ENCODE measurements at regions not wholly inside any gene's neighbourhood (a gene's known extent, or its start where the extent isn't known, plus 50 kb on each side); places are given as distances from the start of the nearest gene placed in this dataset.

DNA sequence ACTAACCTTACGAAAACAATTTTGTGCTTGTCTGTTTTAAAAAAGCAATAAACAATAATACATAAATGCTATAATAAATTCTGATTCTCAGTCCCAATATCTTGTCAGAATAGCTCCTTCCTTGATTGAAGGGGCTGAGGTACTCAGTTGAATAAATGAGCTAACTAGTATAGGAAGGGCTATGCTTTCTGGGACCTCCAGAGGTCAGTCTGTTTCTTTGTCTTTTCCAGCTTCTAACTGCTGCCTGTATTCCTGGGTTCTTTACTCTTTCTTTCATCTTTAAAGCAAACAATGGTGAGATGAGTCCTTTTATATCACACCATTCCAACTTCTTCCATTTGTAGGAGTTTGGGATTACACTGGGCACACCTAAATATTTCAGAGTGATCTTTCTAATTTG lies 1297.0 kb upstream of the ATXN8OS start:
- TF ChIP-seq CTCF (IDR thresholded peaks at IDR 0.05) = no peak
- no peak for TF ChIP-seq POLR2A (IDR thresholded peaks at IDR 0.05)

Data from lower leg skin (tissue), 3 donors.